ENCODE measurements at regions not wholly inside any gene's neighbourhood (a gene's known extent, or its start where the extent isn't known, plus 50 kb on each side); places are given as distances from the start of the nearest gene placed in this dataset.
"Not testable (repeated sequence)": the region's sequence is repeated elsewhere in the genome, so short reads cannot be mapped to it uniquely, and the experiment has no call there.

DNA sequence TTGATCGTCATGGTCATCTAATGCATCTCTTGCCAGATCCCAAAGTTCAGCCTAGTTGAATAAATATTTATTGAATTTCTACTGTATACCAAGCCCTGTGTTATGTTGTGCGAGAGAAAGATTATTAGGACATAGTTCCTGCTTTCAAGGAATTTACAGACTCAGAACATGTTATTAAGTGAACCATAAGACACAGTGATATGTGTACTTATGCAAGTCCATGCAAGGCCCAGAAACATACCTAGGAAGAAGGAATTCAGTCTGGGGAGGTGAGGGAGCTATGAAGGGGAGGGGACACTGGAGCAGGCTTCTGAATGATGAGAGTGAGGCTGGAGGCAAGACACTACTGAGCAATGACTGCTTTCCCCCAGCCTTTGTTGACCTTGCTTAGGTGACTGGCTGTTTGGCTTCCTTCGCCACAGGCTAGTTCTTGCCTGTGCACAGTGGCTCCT is 81.4 kb downstream of the ACAA2 start:
- no peak for DNase-seq

DNA sequence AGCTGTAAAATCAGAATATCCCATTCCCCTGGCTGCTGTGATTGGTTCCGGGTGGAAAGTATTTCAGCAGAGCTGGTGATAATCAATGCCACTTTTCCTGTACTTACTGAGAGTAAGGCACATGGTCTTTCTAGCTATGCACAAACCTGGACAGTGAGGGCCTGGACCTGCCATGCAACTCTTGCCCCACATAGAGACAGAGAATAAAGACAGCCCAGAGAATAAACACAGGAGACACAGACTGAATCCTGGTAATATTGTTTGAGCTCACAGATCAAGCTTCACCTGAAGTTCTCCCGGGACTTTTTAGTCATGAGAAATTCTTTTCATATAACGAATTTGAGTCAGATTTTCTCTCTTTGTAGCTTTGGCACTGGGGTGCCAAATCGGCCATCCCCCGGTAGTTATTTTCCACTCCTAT is 81.9 kb downstream of the ACAA2 start:
- no peak for DNase-seq

DNA sequence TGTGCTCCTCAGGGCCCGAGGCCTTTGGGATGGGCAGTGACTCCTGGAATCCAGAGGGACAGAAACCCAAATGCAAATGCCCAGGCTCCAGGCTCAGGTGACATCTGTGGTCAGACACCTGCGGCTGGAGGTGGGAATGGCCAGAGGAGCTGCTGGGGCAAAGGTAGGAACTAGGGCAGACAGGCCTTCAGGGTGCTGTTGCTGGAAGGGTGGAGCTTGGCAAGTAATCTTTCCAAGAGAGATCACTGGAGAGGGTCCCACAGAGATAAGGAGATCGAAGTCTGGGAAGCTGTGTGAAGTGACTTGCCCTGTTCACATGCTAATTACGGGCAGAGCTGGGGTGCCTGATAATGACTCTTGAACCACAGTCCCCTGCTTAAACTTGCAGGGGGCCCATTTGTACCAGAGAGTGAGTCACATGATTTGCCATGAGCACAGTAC is 82.4 kb downstream of the ACAA2 start:
- no peak for DNase-seq

DNA sequence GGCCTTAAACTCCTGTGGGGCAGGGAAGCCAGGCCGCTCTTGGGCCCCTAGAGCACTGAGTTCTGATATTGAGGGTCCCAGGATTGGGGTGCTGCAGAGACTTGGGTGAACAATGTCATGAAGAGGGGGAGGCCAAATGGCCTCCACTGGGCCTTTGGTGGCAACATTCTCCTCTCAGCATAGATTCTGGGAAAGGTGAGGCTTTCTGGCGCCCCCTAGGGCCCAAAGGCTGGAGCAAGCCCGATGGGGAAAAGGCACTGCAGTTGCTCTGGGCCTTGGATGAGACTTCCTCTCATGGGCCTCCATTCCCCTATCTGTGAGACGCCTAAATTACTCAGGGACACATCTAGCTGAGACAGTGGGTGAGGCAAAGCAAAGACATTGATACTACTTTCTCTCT is 84.8 kb downstream of the ACAA2 start:
- peak in 1 of 2 donors; percentile 9 for DNase-seq

DNA sequence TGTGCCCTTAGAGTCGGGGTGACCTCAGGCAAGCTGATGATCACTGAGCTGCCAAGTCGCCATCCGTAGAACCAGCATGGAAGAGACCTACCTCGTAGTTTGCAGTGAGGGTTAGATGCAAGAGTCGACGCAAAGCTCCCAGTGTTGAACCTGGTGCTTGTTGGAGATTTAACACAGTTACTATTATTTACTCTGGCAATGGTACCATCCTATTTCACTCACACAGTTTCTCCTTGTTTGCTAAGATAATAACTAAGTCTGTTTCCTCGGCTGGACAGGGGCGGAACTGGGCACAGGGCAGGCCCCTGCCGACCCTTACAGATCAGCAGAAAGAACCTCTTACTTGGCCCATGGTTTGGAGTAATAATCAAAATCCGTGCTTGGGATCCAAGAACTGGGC is 85.5 kb downstream of the ACAA2 start:
- DNase-seq, result no peak

DNA sequence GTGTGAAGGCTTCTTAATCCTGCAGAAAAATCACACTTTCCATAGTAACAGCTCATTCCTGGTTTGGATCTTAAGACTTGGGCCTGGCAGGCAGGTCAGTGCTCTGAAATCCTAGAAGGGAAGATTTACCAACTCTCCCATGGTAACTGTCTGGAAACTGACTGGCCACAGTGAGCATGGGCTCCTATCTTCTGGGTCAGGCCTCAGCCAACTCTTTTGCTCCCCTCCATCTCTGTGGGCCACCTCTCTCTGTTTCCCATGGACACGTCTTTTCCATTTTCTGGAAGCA is 86.7 kb downstream of the ACAA2 start:
- no peak for DNase-seq

DNA sequence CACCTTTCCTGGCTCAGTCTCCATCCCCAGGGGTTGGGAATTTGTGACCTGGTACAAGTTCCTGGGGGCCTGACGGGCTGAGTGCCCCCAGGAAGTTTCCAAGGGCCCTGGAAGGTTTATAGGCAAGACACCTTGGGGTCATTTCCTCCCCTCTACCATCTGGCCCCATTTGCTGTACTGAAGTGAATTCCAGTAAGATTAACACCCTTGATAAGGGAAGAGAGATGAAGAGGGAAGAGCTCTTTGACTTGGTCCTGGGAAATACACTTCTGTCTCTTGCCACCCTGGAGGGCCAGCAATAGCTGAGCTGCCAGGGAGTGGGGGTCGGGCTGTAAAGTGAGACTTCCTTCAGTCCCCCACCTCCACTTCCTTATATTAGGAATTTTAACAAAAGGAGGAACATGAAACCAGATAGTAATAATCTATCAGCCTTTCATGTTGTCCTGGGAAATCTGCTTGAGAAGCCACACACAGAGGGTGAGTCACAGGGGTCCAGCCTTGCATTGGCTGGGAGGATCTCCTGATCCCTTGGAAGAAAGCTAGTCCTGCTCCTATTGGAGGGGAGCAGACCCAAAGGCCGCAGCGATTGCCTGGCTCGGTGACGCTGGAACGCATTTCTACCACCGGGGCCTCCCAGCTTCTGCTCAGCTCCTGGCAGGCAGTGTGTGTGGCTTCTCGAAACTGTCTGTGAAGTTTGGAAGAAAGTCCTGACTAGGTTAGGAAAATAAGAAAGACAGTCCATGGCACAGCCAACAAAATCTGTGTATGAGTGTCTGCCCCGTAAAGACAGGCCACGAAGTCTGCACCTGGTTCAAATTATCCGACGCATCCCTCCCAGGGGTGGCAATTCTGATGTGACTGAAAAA is 87.3 kb downstream of the ACAA2 start:
- no peak for DNase-seq

DNA sequence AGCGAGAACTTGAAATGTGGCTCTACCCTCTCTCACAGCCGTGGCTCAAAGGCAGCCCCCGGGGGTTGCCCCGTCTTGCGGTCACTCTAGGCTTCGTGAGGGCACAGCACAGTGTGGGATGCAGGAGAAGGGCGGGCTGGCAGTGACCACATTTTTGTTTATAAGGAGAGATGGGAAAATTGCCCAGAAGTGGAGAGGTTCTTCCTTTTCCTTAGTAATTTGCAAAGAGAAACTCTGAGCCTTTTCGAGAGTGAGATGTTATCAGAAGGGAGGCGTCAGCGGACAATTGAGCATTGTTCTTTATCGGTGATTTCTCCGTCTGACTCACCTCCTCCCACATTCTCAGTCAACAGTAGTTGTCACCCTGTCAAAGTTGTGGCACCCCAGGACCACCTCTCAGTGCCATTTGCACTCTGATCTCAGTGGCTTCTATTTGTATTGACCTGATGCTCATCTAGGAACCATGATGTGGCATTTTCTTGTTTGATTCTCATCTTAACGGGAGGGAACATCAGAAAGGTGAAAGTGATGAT is 89.6 kb downstream of the ACAA2 start:
- DNase-seq, result no peak

DNA sequence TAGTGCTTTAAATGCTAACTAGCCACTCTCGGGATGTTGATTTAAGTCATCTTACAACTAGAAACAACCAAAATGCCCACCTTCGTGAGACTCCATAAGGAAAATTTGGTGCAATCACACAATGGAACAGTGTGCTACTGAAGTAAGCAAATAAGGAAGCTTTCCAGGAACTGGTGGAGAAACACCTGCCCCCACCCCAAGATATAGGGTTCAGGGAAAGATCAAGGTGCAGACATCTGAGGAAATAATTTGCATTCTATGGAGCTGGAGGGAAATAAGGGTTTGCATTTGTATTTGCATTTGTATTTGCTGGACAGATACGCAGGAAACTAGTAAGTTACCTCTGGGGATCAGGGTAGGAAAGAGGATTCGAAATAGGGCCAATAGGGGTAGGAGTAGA is 90.9 kb downstream of the ACAA2 start:
- DNase-seq, result no peak

DNA sequence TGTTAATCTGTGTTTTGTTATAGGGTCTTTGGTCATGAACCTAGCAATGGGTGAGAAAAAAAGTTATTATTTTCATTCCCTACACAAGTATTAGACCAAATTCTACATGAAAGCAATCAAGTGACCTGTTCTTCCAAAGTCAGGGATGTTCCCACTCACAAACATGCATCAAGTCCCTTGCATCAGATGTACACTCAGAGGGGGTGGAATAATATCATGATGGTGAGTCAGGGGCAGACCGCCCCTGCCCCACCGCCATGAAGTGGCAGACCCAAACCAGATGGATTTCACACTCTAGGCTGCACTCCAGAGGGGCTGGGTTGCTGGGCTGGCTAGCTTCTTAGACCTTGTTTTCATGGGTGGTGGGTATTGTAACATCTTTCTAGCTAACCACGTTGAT is 91.4 kb downstream of the ACAA2 start:
- DNase-seq, result no peak

DNA sequence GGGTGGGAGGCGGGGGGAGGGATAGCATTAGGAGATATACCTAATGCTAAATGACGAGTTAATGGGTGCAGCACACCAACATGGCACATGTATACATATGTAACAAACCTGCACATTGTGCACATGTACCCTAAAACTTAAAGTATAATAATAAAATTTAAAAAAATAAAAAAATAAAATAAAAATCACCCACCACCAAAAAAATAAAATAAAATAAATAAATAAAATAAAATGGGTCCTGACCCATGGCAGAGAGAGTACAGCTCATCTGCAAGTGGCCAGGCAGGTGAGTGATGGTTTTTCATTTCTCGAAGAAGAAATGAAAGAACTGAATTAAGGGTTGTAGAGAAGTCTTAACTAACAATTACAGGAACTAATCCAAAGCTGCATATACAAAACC is 92.4 kb downstream of the ACAA2 start:
- DNase-seq, result not testable (repeated sequence)

DNA sequence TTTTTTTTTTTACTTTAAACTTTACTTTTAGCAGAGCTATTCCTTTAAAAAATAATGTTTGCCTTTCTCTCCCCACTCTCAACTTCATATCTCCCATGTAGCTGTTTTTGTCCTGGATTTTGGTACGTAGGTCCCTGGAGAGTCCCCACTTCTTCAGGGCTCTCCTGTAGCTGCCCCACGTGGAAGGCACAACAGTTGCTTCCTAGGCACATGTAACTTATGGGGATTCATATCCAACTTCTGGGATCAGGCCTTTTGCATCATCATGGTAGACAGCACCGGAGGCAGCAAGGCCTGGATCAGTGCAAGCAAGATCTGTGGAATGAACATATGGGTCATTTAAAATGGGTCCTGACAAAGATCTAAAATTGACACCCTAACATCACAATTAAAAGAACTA is 95.7 kb downstream of the ACAA2 start:
- DNase-seq, result no peak

DNA sequence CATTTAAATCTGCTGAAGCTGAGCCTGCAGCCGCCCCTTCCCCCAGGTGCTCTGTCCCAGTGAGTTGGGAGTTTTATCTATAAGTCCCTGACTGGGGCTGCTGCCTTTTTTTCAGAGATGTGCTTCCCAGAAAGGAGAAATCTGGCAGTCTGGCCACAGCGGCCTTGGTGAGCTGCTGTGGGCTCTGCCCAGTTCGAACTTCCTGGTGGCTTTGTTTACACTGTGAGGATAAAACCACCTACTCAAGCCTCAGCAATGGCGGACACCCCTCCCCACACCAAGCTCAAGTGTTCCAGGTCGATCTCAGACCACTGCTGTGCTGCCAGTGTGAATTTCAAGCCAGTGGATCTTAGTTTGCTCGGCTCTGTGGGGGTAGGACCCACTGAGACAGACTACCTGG is 97.3 kb downstream of the ACAA2 start:
- DNase-seq, result no peak

DNA sequence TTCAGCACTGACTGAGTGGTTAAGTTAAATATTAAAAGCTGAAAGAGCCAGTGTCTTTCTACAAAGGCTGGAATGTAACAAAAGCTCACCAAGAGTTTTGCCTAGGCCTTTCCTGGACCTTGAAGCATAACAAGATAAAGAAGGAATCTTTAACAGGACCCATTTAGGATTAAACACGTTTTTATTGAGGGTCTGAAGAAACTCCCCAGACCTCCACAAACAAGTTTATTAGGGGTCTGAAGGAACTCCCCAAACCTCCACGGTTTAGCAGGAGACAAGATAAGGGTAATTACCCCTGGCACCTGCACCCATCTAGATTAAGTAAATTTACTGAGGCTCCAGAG is 104.0 kb downstream of the ACAA2 start:
- DNase-seq, result no peak

DNA sequence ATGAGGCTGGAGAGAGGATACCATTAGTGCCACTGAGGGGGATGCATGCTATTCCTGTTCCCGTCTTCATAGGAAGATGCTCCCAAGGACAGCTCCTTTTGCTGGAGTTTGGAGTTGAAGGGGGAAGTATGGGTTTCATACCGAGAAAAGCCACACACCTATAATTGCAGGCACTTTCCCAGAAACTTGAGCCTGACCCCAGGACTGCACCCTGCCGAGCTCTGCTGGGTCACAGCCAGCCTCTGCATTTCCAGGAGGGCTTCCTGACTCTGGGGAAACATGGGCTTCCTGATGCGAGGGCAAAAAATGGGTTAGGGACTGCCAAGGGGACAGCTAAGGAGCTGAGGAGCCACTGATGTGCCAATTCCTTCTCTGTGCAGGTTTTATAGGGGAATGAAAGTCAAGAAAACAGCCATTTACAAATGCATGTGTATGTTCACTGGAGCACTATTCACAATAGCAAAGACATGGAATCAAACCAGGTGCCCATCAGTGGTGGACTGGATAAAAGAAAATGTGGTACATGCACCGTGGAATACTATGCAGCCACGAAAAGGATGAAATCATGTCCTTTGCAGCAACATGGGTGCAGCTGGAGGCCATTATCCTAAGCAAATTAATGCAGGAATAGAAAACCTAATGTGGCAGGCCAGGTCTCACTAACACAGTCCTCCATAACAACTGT is 104.5 kb downstream of the ACAA2 start:
- no peak for DNase-seq

DNA sequence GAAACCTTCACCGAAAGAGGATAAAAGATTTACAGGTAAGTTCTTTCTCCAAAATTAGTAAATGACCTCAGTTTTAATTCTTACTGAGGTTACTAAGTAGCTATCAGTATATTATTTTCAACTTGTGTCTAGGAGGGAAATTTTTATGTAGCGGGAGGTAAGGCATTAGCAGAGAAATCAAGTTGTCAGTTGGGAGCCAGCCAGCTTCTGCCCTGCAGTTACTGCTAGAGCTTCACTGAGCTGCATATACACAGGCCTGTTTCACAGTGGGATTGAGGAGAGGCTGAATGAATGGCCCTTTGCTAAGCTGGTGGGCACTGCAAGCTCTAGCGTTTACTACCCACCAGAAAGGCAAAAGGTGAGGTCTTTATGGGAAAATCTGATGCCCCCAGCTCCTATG is 105.7 kb downstream of the ACAA2 start:
- DNase-seq, result no peak

DNA sequence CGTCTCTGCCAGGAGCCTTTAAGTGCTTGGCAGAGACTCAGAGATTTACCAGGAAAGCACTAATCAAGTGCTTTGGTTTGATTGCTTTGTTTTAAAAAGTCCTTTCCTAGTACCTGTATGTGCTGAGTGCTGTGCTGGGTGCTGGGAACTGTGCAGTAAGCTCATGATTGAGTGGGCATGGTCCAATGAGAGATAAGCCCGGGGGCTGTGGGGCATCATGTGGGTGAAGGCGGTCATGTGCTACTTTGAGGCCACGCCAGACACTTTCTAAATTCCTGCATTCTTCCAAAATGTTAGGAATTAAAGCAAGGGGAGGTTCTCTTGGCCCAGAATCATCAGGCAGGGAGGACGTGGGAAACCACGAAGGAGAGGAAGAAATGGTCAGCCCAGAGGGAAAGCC is 109.0 kb downstream of the ACAA2 start:
- DNase-seq, result no peak

DNA sequence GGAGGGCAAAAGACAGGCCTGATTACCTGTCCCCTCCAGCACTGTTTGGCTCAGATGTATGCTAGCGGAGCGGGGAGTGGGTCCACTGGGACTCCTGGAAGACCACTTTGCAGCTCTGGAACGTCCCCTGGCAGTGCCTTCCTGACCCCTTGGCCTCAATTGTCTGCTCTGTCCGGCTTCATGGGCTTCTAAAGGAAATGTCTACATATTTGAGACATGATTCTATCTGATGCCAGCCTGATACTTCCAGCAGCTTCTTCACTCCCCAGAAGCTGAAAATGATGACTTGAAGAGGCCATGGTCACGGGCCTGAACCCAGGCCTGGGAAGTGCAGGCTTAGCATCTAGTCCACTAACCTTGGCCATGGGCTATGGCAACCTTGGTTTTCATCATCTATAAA is 112.1 kb downstream of the ACAA2 start:
- DNase-seq, result no peak

DNA sequence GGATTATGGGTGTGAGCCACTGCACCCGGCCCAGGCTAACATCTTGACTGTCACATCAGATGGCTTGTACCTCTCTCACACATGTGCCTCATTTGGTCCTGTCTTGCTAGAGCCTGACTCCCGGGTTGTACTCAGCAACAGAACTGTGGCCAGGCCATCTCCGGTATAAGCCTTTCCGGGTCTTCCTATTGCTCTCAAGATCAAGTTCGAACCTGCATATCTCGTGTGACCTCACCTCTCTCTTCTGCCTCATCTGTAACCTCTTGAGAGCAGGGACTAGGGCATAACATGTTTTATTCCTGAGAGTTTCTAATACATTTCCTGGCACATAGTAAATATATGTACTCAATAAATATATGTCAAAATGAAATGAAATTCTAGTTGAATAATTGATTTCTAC is 114.0 kb downstream of the ACAA2 start:
- DNase-seq, result no peak

DNA sequence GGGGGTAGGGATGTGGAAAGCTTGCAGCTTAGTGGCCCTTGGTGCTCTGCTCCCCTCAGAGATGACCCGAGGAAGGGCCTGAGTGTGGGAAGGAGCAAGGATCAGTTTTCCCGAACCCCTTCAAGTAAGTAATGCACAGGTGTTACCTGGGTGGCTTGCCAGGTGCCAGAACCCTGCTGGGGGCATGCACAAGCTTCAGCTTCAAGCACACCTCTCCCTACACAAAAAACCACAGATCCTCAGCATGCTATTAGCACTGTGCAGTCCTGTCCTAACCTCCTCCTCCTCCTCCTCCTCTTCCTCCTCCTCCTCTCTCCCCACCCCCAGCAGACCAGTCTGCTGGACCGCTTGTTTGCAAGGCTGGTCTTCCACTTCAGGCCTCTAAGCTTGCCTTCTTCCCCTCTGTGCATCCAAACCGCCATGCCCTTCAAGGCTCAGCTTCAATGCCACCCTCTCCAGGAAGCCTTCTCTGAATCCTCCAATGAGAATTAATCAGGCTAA is 114.8 kb downstream of the ACAA2 start:
- no peak for DNase-seq

DNA sequence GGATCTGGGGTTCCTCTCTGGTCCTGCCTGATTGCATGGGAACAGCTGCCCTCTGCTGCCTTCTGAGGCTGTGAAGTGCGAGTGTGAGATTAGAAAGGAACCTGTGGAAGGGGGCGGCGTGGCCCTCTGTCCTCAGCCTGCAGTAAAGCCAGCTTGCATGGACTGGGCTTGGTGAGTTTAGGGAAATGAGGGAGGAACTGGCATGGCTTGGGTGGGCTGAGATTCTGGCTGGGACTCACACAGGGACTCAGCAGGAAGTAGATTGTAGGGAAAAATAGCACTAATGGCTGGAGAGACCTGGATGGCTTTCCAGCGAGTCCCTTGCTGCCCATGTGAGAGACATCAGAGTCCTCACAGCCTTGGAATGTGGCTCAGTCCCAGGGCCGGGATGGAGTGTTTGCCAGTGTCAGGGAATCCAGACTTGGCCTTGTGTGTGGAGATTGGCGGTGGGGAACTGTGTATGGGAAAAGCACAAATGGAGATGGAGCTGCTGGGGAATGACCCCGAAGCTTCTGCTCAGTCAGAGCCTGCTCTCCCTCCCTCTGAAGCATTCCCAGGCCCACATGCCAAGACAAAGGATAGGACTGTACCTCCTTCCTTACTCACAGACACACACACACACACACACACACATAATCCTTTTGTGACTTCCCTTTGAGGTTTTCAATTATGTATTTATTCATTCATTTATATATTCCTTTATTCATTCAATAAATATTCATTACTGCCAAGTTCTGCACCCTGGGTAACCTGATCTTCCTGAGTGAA is 115.4 kb downstream of the ACAA2 start:
- no peak for DNase-seq

DNA sequence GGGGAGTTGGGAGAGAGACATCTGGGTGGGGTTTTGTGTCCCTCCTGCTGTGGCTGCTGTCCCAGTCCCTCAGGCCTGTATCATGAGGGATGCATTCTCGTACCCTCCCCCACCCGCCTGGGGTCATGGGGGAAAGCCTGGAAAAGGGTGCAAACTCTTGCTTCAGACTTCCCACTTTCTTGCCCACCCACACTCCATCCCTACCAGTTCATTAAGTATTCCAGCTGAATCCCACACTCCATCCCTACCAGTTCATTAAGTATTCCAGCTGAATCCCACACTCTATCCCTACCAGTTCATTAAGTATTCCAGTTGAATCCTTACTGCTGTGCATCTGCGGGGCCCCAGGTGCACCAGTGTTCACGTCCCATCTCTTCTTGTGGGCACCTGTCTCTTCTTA is 116.3 kb downstream of the ACAA2 start:
- DNase-seq, result no peak

DNA sequence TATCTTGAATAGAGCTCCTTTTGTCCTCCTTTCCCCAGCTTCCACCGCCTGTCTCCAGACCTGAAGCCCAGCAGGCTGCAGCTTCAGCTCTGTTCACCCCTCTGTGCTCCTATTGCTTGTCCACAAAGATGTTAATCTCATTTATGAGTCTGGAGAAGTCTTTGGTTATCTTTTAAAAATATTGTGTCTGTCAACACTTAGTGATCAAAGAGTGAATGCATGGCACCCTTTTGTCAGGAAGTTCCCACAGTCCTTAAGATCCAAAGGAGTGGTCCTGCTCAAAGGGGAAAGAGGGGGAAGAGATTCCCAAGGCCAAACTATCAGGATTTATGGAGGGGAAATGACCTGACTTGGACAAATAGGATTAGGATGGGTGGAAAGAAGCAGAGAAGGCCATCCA is 118.9 kb downstream of the ACAA2 start:
- no peak for DNase-seq

DNA sequence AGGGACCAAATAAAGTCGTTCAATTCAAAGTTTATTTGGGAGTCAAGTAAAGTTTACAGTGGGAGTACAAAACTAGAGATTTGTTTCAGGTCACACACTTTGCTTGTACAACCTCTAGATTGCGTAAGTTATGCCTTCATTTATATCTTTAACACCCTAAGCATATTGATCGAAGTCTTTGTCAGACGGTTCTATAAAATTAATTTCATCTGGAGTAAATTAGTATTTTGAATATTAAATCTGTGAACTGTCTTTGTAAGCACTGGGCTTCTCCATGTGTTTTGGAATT is 119.7 kb downstream of the ACAA2 start:
- no peak for DNase-seq

Measured in CD4-positive, alpha-beta T cell treated with Interleukin-1 beta for 1 hour (primary cell).